NCI-H1105 (cell line): ENCODE measurements at regions not wholly inside any gene's neighbourhood (a gene's known extent, or its start where the extent isn't known, plus 50 kb on each side); places are given as distances from the start of the nearest gene placed in this dataset.
"Not testable (repeated sequence)": the region's sequence is repeated elsewhere in the genome, so short reads cannot be mapped to it uniquely, and the experiment has no call there.

Source experiments
- DNase-seq: peaks from one replicate; lab custom pipeline; 2025; lab: John Stamatoyannopoulos, UW

DNA sequence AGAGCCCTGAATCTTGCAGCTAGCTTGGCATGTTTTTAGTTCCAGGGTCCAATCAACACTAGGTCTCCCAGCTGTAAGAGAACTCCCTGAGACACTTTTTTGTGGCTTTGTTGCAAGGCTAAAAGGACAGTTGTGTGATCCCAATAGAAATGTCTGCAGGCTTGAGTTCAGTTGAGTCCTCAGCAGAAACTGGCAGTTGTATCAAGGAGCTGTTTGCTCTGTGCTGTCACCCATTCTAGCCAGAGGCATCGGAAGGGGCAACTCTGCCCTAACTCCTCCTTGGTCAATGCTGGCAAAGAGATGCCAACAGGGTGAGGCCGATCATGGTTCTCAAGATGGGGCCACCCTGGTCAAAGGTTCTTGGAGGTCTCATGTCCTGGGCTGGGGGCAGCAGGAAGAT, 224.1 kb downstream of the BUB3 start:
- no peak for DNase-seq

DNA sequence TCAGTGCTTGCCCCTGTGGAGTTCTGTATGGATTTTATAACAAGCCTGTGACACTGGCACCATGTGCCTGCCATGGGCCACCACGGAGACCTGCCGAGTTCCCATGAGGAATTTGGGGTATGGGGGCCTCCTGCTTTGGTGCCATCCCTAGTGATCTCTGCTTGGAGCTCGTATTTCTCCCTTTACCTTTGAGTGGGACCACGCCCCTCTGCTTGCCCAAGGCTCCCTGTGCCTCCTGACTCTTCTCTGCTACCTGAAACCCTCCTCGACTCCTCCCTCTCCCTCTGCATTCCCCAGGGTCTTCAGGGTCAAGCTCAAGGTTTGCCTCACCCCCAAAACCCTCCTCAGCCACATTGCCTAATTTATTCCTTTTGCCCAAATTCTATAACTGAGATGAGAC, 225.0 kb downstream of the BUB3 start:
- DNase-seq = no peak

DNA sequence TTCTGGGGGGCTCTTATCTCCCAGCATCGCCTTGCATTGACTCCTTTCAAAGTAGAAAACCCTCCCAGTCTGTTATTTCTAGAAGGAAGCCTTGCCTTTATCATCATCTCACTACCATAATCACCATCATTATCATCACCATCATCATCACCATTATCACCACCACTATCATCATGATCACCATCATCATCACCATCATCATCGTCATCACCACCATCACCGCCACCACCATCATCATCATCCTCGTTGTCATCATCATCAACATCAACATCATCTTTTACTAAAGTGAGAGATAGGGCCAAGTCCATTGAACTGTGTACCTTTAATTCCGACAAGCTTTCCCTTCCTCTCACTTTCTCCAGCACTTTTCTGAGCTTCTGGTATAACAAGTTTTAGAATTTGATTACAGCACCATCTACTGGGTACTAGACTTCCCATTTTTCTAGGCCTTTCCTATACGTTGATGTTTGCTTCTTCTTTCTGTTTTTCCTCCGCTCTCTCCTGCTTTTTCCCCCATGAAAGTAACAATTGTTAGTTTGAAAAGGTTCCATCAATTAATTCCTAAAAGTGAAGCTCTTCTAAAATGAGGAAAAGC, 226.4 kb downstream of the BUB3 start:
- DNase-seq = no peak

DNA sequence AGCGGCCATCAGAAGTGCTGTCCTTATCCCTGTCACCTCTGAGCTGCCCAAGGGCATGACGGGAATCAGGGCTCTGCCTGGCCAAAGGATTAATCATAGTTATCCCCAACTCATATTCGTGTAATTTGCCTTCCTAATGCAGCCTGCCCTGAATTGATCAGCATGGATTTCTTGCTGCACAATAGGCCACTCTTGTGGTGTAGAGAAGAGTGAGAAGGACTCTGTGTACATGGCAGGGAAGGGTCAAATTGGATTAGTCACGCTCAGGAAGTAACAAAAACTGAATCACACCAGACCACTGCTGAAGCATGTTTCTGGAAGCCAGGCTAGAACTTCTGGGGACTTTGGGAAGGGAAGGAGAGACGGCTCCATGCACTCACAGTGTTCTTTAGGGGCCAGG, 227.0 kb downstream of the BUB3 start:
- no peak for DNase-seq

DNA sequence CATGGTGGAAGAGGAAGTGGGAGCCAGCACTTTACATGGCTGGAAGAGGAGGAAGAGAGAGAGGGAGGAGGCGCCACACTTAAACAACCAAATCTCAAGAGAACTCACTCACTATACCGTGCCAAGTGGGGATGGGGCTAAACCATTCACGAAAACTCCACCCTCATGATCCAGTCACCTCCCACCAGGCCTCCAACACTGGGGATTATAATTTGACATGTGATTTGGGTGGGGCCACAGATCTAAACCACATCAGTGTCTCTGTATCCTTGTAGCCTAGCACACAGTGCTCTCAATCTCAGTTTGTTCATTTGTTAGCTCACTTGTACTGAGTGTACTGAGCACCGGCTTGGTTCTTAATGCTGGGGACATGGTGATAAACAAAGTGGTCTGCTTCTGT, 228.3 kb downstream of the BUB3 start:
- DNase-seq = no peak

DNA sequence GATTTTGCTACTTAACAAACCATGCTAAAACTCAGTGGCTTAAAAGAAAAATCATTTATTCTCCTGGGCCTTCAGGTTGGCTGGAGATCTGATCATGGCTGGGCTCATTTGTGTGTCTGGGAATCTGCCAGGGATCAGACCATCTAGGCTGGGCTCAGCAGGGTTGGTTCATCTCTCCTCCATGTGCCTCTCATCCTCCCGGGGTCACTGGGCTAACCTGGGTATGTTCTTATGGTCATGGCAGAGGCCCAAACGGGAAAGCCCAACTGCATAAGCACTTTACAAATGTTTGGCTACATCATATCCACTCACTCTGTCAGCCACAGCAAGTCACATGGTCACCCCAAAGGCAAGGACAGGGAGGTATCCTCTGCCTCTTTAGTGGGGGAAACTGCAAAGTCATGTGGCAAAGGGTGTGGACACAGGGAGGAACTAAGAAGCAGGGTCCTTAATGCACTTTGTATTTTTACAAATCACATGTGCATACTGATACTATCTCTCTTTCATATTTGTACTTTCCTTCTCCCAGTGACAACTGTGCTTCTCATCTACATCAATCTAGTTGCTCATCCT, 231.4 kb downstream of the BUB3 start:
- DNase-seq = no peak

DNA sequence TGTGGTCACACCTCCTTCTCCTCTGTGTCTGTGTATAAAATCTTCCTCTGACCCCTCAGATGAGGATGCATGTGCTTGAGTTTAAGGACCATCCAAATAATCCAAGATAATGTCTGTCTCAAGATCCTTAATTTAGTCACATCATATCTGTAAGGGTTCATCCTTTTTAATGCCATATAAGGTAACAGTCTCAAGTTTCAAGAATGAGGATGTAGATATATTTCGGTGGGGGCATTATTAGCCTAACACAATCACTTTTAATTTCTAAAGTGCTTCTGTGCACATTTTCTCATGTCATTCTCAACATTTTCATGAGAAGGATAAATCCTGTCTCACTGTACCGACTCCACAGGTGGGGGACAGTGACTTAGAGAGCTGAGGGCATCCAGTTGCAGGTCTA, 235.3 kb downstream of the BUB3 start:
- no peak for DNase-seq

DNA sequence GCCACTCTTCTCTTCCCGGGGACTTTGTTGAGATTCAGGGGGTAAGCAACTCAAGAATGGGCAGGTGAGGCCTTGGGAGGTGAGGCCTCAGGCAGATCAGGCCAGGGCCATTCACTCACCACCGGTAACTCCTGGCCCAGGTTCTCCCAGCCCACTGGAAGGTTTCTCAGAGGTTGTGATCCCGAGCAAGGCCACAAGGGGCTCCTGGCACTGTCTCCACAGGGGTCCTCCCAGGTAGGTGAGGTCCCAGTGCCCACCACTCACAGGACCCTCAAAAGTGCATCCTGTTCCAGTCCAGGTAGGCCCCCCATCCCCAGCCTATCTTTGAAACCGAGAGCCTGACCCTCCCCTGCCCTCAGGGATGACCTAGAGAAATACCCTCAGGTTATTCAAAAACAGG, 236.1 kb downstream of the BUB3 start:
- DNase-seq = no peak

DNA sequence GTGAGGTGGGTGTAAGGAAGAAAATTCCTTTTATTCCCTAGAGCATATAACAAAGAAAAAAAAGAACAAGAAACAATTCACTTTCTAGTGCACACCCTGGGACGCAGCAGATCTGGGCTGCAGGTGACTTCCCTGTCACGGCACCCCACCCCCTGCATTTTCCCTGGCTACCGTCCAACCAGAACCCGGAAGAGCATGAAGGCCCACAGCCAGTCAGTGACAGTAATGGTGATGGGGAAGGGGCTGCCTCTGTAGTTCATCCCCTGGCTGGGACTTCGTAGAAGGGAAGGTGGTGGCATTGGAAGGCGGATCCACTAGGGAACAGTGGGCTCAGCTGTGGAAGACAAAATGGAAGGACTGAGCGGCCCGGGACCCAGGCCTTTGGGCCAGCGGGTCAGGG, 236.7 kb downstream of the BUB3 start:
- no peak for DNase-seq

DNA sequence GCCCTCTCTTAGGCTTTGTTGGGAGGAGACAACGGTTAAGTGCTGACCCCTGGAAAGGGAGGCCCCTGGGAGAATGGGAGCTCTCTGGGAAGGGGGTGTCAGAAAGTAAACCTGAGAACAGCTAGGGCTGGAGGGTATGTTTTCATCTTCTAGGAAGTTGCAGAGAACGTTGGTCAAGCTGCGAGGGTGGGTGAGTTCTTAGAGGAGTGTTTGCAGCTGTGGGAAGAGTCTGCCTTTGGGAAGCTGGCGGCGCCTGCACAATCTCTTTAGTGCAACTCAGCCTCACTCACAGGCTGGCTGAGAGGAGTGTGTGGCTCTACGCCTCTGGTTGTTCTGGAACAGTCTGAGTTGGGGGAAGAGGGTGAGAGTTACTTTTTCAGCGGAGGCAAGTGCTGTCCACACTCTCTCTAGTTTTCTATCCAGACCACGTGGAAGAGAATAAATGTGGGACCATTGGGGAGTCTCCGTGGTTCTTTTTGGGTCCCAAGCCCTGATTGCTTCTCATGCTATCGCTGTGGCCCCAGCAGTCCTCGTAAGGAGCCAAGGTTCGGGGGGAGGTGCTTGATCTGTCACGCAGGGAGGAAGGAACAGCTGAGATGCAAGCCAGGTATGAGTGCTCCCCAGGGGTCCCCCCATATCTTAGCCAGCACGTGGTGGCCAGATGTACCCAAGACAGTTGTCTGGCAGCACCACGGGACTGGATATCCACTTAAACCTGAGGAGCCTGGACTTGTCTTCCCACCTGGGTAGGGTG, 237.2 kb downstream of the BUB3 start:
- no peak for DNase-seq

DNA sequence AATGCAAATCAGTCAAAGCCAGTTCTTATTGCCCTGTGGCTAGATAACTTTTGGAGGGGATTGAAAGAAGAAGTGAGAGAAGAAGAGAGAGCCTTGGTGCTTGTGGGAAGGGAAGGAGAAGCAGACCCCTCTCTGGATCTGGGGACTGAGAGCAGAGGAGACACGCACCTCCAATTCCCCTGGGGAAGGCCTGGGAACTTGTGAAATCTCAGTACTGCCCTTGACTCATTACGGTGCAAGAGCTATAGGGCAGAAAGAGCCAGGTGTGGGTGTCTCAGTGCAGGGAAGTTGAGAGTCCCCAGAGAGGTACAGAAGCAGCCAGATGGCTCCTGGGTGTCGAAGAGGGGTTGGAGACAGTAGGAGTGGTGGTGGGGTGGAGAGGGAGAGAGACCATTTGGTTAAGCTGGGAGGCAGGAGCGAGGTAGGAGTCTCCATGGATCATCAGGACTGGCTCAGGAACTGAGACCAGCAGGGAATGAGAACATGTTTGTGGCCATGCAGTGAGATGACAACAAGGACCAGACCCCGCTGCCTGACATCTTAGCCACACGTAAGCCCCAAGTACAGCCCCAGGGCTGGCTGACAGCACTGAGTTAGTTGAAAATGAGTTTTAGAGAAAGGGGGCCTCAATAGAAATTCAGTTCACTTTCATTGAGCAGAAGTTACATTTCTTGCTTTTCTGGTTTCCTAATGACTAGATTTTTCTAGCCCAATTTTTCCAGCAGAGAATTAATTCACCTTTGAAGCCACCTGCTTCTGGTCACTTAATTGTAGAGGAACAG, 238.2 kb downstream of the BUB3 start:
- no peak for DNase-seq

DNA sequence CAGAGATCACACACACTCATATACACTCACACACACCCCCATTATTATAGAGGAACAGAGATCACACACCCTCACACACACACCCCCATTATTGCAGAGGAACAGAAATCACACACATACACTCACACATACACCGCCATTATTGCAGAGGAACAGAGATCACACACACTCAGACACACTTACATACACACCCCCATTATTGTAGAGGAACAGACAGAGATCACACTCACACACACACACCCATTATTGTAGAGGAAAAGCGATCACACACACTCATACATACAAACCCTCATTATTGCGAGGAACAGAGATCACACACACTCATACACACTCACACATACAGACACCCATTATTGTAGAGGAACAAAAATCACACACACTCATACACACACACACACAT, 239.0 kb downstream of the BUB3 start:
- DNase-seq = no peak

DNA sequence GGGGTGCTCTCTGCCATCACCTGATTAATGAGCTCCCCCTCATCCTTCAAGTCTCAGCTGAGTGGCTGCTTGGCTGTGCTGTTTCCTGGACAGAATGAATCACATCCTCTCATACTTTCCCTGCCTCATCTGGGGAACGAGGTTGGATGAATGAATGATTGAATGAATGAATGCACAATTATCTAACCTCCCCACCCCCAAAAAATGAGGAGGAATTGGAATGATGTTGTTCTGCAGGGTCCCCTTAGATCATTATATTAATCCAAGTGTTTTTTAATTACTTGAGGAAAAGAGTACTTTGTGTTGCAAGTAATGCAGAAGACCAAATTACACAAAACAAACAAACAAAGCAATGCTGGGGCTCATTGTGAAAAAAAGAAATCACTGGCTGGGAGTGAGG, 240.2 kb downstream of the BUB3 start:
- no peak for DNase-seq

DNA sequence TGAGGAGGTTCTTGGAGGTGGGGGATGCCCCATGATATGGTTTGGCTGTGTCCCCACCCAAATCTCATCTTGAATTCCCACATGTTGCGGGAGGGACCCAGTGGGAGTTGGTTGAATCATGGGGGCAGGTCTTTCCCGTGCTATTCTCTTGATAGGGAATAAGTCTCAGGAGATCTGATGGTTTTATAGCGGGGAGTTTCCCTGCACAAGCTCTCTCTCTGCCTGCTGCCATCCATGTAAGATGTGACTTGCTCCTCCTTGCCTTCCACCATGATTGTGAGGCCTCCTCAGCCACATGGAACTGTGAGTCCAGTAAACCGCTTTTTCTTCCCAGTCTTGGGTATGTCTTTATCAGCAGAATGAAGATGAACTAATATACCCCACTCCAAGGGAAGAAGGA, 241.0 kb downstream of the BUB3 start:
- DNase-seq = not testable (repeated sequence)

DNA sequence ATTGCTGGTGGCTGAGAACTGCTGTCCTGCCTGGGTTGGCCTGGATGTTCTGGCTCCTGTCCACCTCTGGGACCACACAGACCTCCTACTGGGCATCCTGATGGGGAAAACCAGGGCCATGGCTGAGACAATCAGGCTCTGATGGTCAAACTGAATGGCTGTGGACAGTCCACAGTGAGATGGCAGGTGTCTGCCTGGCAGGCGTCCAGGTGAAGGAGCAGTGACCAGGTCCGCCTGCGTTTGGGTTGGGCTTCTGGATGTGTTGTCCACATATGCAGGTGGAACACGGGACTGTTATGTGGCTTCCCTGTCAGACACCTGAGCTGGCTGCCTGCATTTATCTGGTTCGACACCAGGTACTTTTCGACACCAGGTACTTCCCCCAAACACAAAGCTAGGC, 241.7 kb downstream of the BUB3 start:
- DNase-seq = no peak

DNA sequence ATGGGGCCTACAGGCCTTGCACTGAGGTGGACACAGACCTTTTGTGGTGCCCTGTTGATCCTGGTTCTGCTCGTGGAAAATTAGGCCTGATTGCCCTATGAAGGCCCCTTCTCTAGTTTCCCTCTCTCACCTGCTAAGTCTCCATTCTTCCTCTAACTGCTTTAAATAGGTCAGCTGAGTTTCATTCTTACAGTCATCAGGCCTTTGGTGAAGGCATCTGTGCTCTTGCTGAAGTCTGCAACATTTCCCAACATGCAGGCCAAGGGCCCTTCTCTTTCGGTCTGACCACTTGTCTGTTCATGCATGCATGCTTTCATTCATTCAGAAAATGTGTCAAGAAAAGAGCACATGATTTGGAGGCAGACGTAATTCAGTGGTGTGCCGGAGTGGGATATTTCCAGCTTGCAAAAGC, 244.0 kb downstream of the BUB3 start:
- DNase-seq = no peak

DNA sequence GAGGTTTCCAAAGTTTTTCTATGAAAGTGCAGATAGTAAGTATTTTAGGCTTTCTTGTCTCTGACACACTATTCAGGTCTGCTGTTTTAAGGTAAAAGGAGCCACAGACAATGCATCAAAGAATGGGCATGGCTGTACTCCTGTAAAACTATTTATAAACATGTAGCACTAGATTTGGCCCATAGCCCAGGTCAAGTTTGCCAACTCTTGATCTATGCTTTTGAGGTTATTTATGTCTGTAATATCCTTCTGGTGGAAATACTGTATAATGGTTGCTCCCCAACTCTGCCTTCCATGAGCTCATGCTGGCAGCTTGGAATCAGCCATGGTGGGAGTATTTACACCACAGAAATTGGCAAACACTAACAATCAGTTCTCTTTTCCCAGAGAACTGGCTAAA, 244.6 kb downstream of the BUB3 start:
- DNase-seq = no peak

DNA sequence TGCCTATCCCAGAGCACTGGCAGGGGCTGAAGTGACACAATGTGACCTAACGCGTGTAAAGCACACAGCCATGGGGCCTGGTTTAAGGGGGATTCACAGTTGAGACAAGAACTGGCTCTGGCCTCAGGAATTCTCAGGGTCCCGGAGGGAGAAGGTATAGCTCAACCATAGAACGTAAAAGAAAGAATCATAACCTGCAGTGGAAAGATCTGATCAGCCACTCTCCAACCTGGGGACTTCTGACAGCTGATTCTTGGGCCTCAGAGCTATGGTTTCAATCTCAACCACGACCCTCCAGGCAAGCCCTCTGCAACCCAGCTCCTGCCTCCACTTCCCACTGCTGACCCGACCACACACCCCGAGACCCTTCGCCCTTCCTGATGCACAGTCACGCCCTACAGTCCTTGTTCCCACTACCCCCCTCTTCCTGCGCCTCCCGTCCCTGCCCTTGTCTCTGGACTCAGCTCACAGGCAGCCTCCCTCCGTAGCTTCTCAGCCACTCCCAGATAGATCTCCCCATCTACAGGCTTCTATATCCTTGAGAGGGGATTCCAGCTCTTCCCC, 245.2 kb downstream of the BUB3 start:
- no peak for DNase-seq

DNA sequence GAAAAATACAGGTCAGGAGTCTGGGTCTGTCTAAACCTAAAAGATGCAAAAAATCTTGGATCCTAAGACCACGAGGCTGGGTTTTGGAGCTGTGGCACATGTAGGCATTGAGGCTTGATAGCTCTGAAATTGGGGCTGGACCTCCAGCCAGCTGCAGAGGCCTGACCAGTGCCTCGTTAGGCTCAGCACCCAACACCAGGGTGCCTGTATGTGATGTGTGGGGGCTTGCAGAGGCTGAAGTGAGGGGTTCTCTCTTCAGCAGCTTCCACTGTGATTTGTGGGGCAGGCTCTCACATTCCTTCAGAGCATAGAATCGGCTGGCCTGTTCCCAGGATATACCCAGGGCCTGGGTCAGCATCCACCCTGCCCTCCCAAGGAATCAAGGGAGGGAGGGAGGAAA, 247.8 kb downstream of the BUB3 start:
- no peak for DNase-seq

DNA sequence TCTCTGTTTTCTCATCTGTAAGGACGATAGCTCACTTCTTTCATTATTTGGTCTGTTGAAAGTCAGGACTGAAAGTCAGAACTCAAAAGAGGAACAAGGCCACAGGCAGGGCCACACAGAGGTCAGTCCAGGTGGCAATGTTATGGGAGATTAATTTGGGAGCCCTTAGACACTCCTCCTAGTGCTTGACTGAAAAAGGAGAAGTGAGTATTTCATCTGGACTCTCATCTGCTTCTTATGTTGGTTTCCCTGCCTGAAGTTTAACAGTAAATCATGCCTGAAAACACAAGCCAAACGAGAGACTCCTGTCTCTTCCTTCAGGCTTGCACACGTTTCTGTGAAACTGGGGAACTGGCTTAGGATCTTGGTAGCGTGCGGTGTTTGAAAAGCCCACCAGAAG, 248.5 kb downstream of the BUB3 start:
- no peak for DNase-seq

DNA sequence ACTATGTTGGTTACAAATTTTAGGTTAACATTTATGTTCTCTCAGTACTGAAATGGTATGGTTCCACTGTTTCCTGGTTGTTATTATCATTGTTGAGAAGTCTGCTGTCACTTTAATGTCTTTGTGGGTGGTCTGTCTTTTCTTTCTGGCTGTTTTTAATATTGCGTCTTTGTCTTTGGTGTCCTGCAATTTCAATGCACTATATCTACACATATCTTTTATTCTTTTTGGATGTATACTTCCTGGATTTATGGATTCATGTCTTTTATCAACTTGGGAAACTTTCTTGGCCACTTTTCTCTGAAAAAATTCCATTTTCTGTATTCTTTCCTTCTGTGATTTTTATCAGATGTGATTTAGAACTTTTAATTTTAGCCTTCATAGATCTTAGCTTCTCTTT, 250.2 kb downstream of the BUB3 start:
- no peak for DNase-seq

DNA sequence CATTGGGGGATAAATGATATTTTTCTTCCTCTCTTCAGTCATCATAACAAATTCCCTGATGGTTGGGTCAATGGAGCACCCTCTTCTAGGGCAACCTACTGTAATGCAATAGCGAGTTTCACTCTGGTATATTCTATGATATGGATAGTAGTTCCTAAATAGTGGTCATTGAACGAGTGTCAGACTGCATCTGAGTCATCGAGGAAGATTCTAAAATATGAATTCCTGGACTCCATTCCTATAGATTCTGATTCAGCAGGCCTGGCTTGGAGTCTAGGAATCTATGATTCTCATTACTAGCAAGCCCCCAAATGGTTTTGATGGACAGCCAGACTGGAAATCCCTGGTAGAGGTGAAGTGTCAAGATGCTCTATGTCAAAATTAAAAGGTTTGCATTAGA, 254.5 kb downstream of the BUB3 start:
- DNase-seq = no peak

DNA sequence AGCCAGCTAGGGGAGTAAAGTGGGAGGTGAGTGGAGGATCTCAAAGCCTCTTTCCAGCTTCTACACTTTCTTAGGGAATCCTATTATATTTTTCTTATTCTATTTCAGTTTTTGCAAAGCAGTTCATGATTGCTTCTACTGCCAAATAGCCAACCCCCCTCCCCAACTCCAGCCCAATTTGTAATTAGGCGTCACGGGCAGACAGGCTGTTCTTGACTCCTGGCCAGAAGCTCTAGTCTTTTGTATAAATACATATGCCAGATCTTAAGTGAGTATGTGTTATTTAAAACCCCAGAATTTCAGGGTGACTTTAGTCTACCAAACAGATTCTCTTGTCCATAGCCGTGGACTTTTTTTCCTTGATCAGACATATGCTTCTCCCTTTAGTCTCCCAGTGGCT, 255.2 kb downstream of the BUB3 start:
- no peak for DNase-seq
